Pulmonary artery endothelial cell (primary cell): ENCODE measurements at regions not wholly inside any gene's neighbourhood (a gene's known extent, or its start where the extent isn't known, plus 50 kb on each side); places are given as distances from the start of the nearest gene placed in this dataset.
"Not testable (repeated sequence)": the region's sequence is repeated elsewhere in the genome, so short reads cannot be mapped to it uniquely, and the experiment has no call there.

Experiments used
- DNase-seq: peaks from one replicate; pipeline ENCODE4 v3.0.0-alpha.2; 2011; ENCODE audit warnings: low read depth, low spot score

DNA sequence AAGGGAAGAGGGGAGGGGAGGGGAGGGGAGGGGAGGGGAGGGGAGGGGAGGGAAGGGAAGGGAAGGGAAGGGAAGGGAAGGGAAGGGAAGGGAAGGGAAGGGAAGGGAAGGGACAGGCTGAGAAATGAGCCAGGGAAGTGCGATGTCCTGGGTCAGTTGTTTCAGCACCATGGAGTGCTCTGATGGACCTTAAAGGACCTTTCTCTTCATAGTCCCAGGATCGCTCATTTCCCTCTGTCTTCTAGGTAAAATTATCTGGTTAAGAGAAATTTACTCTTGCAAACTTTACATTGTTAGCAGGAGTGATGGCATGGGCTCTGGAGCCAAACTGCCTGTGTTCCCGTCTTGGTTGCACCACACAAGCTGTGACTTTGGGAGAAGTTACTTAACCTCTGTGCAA, 357.8 kb downstream of the MATN1 start:
- DNase-seq, result no peak

DNA sequence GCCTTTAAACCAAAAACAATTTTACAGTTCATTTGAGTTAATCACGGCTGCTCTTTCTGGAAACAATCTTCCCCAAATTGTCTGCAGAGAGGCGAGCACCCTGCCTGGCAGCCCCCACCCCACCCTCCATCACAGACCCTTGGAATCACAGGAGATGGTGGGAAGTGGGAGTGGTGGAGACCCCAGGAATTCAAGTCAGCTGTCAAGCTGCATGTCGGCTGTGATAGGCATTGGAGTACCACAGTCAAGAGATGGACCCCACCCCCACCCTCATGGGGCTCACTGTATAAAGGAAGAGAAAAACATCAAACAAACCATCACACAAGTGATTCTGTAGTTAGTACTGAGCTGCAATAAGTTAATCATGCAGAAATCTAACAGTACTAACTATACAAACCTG, 360.4 kb downstream of the MATN1 start:
- no peak for DNase-seq

DNA sequence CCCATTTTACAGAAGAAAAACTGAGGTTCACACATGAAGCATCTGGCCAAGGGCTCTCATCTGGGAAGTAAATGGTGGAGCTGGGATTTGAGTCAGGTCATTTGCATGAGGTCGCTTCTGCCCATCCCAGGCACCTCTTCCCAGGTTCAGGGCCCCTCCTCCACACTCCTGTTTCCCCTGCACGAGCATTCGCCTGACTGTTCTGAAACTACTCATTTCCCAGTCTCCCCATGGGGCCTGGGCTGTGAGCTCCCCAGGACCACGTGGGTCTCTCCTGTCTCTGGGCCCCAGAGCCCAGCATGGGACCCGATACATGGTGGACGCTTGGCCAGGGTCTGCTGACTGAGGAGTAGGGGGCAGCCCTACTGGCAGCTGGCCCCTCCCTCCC, 360.8 kb downstream of the MATN1 start:
- DNase-seq, result no peak

GRCh38 chr1:30361890-30362602, 361.3 kb downstream of the MATN1 start:
- DNase-seq, result not testable (repeated sequence)

GRCh38 chr1:30360753-30361152, 362.6 kb downstream of the MATN1 start:
- no peak for DNase-seq

GRCh38 chr1:30360281-30360680, 363.1 kb downstream of the MATN1 start:
- no peak for DNase-seq

- no peak for DNase-seq
These were observed 363.7 kb downstream of the MATN1 start for GRCh38 chr1:30359539-30360220.

GRCh38 chr1:30358500-30358899, 364.9 kb downstream of the MATN1 start:
- no peak for DNase-seq

- DNase-seq, result no peak
These were observed 366.5 kb downstream of the MATN1 start for GRCh38 chr1:30356839-30357238.

- DNase-seq, result no peak
These were observed 369.0 kb downstream of the MATN1 start for GRCh38 chr1:30354410-30354809.

- no peak for DNase-seq
These were observed 369.7 kb downstream of the MATN1 start for GRCh38 chr1:30353637-30354036.

DNA sequence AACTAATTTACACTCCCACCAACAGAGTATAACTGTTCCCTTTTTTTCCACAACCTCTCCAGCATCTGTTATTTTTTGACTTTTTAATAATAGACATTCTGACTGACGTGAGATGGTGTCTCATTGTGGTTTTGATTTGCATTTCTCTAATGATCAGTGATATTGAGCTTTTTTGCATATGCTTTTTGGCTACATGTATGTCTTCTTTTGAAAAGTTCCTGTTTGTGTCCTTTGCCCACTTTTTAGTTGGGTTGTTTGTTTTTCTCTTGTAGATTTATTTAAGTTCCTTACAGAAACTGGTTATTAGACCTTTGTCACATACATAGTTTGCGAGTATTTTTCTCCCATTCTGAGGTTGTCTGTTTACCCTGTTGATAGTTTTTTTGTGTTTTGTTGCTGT, 375.2 kb downstream of the MATN1 start:
- DNase-seq, result no peak

DNA sequence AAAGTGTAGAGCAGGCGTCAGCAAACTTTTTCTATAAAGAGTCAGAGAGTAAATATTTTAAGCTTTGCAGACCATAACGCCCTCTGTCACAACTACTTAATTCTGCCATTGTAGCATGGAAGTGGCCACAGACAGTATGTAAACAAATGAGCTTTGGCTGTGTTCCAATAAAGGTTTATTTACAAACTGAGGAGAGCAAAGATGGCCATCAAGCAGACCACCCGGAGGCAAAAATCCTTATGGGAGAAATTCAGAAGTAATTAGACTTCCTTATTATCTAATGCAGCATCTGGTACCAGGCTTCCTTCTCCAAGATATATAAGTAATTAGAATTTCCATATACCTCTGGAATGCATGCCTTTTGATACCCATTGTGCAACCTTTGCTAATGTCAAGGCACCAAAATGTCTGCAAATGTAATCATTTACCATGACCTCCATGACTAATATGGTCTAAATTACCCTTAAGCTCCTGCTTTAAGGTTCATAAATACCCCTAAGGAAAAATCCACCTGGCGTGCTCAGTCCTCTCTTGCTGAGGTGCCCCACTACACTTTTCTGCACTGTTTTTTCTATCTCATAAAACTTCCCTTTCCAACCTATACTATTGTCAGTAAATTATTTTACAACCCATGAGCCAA, 377.8 kb downstream of the MATN1 start:
- DNase-seq, result no peak

DNA sequence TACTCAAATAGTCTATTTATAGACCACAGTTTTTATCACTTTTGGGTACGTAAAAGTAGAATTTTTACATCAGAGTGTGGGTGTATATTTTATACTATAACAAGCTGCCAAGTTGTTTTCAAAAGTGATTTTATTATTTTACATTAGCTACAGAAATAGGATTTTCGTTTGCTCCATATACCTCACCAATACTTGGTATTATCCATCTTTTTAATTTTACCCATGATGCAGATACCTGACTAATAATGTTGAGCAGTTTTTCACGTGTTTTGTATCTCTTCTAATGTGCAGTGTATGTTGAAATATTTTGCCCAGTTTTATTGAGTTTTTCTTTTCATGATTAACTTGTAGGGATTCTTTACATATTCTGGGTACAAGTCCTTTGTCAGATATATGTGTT, 379.8 kb downstream of the MATN1 start:
- DNase-seq, result no peak

DNA sequence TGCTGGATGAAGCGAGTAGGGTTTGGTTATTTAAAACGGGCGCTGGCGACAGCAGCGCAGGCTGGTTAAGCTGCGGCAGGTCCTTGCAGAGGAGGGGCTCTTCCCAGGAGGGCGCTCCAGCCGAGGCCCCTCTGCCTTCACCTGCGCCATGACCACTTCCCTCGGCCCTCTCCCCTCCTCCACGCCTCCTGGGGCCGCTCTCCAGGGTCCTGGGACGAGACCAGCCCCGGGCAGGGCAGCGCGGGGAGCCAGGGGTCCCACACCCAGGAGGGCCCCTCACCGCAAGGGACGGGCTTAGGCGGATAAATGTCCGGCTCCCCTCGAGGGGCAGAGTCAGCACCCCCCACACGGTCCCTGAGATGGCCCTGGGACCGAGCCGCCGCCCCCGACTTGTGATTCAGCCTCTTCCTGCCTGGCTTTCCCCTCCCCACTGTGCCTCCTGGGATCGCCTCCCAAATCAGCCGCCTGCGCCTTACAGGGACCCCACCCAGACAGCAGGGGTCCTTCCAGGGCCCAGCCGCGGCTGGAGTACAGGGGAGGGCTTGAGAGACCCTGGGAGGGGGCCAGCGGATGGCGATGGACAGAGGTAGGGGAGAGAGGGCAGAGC, 380.7 kb downstream of the MATN1 start:
- DNase-seq, result no peak

- DNase-seq, result no peak
These were observed 382.5 kb downstream of the MATN1 start for GRCh38 chr1:30340934-30341333.

GRCh38 chr1:30339866-30340265, 383.5 kb downstream of the MATN1 start:
- no peak for DNase-seq

GRCh38 chr1:30338765-30339164, 384.6 kb downstream of the MATN1 start:
- DNase-seq, result no peak

DNA sequence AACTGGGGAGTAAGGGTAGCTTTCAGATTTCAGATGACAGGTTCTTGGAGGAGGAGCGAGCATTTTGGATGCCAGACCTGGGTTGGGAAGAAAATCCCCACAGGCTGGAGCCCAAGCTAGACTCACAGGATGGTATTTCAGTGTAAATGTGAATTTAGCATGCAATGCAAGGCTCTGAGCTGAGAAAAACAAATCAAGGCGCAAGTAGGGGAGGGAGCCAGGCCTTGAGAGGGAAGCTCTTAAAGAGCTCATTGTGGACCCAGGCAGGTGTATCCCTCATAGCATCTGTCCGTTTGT, 386.1 kb downstream of the MATN1 start:
- no peak for DNase-seq

- DNase-seq, result no peak
These were observed 386.6 kb downstream of the MATN1 start for GRCh38 chr1:30336550-30337323.

DNA sequence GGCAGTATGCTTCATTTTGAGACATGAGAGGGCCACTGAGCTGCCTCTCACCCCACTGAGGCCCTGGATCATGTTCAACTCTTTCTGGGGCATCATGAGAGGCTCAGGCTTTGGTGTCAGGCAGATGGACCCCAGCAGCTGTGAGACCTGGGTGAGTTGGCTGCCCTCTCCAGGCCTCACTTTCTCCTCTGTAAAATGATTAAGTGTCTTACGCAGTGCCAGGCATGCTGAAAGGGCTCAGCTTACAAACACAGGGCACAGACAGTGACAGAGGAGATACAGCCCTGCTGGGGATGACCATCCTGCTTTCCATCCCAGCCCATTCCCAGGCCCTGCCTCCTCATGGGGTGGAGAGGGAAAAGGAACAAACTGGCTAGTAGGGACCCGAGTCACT, 387.4 kb downstream of the MATN1 start:
- no peak for DNase-seq
